Suprapubic skin (tissue), 4 donors: ENCODE measurements at regions not wholly inside any gene's neighbourhood (a gene's known extent, or its start where the extent isn't known, plus 50 kb on each side); places are given as distances from the start of the nearest gene placed in this dataset.

Experiments
- DNase-seq, 2 donors: peaks; one replicate each; pipeline ENCODE4 v3.0.0-alpha.2; 2019; ENCODE audit warnings: low spot score in 2 of 2
- H3K27ac ChIP-seq: fragments of 200-600 bp; sonication (generic); one replicate; pipeline ENCODE4 v1.5.1; 2019
- H3K27me3 ChIP-seq: fragments of 200-600 bp; sonication (generic); one replicate; pipeline ENCODE4 v1.5.1; 2019
- H3K36me3 ChIP-seq: fragments of 200-600 bp; sonication (generic); one replicate; pipeline ENCODE4 v1.5.1; 2019
- H3K4me1 ChIP-seq: fragments of 200-600 bp; sonication (generic); one replicate; pipeline ENCODE4 v1.5.1; 2019
- H3K4me3 ChIP-seq: fragments of 200-600 bp; sonication (generic); one replicate; pipeline ENCODE4 v1.5.1; 2019; ENCODE audit warnings: mild to moderate bottlenecking
- H3K9me3 ChIP-seq: fragments of 200-600 bp; sonication (generic); one replicate; pipeline ENCODE4 v1.5.1; 2019
- EP300 ChIP-seq: sonication (generic); formaldehyde crosslinking; IDR thresholded peaks from one replicate; pipeline ENCODE4 v1.6.1; 2017; ENCODE audit warnings: antibody characterized with exemption
- POLR2A ChIP-seq, 2 donors: fragments of 450-650 bp; IDR thresholded peaks; one replicate each; pipeline ENCODE4 v1.6.1; 2017; ENCODE audit warnings: antibody characterized with exemption in 2 of 2, mild to moderate bottlenecking in 2 of 2, moderate library complexity in 2 of 2
- POLR2AphosphoS5 ChIP-seq, 3 donors: sonication (generic); formaldehyde crosslinking; IDR thresholded peaks; one replicate each; pipeline ENCODE4 v1.6.1; 2017; ENCODE audit warnings: antibody characterized with exemption in 3 of 3
- WGBS: methylation state at CpG from one replicate; pipeline ENCODE4 v1.1.5; 2018; 5-methylcytosine and 5-hydroxymethylcytosine counted together
- TF ChIP-seq, protein P1 (sequence below), 2 donors: fragments of 200-600 bp in 1 of 2; fragments of 450-650 bp in 1 of 2; sonication (generic) in 1 of 2; IDR thresholded peaks; one replicate each; pipeline ENCODE4 v1.5.1; 2016 to 2019; ENCODE audit warnings: antibody characterized with exemption in 2 of 2, mild to moderate bottlenecking in 1 of 2, moderate library complexity in 1 of 2

DNA sequence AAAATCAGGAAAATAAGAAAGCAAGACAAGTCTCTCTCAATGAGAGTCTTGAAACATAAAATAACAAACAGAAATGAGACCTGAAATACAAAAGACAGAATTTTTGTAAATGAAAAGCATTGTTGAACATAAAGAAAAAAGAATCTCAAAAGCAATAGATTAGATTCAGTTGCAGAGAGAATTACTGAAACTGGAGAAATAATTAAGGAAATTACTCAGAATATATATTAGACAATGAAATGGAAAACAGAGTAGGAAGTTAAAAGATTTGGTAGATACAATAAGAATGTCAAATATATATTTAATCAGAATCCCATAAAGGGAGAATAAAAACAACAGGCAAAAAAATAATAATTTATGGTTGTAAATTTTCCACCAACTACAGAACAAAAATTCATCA lies 308.3 kb downstream of the CRPPA start:
- TF ChIP-seq POLR2AphosphoS5 (IDR thresholded peaks at IDR 0.05) (no peak), POLR2A (IDR thresholded peaks at IDR 0.05) (no peak), EP300 (no peak)
- TF ChIP-seq, protein P1, sequence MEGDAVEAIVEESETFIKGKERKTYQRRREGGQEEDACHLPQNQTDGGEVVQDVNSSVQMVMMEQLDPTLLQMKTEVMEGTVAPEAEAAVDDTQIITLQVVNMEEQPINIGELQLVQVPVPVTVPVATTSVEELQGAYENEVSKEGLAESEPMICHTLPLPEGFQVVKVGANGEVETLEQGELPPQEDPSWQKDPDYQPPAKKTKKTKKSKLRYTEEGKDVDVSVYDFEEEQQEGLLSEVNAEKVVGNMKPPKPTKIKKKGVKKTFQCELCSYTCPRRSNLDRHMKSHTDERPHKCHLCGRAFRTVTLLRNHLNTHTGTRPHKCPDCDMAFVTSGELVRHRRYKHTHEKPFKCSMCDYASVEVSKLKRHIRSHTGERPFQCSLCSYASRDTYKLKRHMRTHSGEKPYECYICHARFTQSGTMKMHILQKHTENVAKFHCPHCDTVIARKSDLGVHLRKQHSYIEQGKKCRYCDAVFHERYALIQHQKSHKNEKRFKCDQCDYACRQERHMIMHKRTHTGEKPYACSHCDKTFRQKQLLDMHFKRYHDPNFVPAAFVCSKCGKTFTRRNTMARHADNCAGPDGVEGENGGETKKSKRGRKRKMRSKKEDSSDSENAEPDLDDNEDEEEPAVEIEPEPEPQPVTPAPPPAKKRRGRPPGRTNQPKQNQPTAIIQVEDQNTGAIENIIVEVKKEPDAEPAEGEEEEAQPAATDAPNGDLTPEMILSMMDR (IDR thresholded peaks at IDR 0.05): no peak
- Histone ChIP-seq H3K4me1 (no peaks in the 10 kb centered on the region), H3K36me3 (no peaks in the 10 kb centered on the region), H3K9me3 (peaks cover 7% of the 10 kb centered on the region), H3K27me3 (no peaks in the 10 kb centered on the region), H3K27ac (no peak overlapping the region), H3K4me3 (no peak overlapping the region)
- no peak for DNase-seq

DNA sequence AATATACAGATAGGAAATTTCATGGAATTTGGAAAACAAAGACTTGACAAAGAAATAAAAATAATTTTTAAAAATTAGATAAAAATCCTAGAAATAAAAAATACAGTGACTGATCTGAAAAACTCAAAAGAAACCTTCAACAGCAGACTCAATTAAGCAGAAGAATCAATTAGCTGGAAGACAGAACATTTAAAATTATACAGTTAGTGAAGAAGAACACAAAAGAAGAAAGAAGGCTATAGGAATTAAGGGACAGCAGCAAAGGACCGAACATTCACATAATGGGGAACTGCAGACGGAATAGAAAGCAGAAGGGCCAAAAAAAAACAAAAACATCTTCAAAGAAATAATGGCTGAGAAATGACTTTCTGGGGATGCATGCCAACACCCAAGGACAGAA lies 314.5 kb downstream of the CRPPA start:
- Histone ChIP-seq H3K36me3 (no peaks in the 10 kb centered on the region), H3K4me1 (no peaks in the 10 kb centered on the region), H3K27ac (no peak overlapping the region), H3K4me3 (no peak overlapping the region), H3K9me3 (peaks cover 15% of the 10 kb centered on the region), H3K27me3 (no peaks in the 10 kb centered on the region)
- no peak for TF ChIP-seq EP300
- TF ChIP-seq, protein P1 (IDR thresholded peaks at IDR 0.05): no peak
- TF ChIP-seq POLR2A (IDR thresholded peaks at IDR 0.05): no peak
- TF ChIP-seq POLR2AphosphoS5 (IDR thresholded peaks at IDR 0.05): no peak
- WGBS: 97% methylated on average over 2 of the region's 2 CpGs
- DNase-seq: no peak

DNA sequence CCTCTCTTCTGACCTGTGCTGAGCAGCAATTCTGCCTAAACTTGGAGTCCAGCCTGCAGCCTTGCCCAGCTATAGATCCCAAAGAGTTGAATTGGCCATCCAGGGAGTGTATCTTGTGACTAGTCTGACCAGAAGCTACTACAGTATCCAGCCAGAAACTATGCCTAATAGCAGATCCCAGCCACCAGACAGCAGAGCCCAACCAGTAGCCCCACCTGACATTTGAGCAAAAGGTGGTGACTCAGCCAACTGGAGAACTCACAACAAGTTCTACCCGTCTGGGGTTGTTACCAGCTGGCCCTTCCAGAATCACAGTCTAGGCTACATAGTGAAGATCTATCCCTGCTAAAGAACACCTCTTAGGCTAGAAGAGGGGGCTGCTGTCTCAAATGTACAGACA lies 315.0 kb downstream of the CRPPA start:
- WGBS: 100% methylated on average over 1 of the region's 1 CpG
- DNase-seq: no peak
- peaks cover 15% of the 10 kb centered on the region for H3K9me3 ChIP-seq
- TF ChIP-seq, protein P1 (IDR thresholded peaks at IDR 0.05): no peak
- TF ChIP-seq POLR2A (IDR thresholded peaks at IDR 0.05): no peak
- no peak for TF ChIP-seq EP300
- no peak for TF ChIP-seq POLR2AphosphoS5 (IDR thresholded peaks at IDR 0.05)
- no peaks in the 10 kb centered on the region for H3K27me3 ChIP-seq
- no peak overlapping the region for H3K4me3 ChIP-seq
- H3K27ac ChIP-seq: no peak overlapping the region
- H3K4me1 ChIP-seq: no peaks in the 10 kb centered on the region
- H3K36me3 ChIP-seq: no peaks in the 10 kb centered on the region

DNA sequence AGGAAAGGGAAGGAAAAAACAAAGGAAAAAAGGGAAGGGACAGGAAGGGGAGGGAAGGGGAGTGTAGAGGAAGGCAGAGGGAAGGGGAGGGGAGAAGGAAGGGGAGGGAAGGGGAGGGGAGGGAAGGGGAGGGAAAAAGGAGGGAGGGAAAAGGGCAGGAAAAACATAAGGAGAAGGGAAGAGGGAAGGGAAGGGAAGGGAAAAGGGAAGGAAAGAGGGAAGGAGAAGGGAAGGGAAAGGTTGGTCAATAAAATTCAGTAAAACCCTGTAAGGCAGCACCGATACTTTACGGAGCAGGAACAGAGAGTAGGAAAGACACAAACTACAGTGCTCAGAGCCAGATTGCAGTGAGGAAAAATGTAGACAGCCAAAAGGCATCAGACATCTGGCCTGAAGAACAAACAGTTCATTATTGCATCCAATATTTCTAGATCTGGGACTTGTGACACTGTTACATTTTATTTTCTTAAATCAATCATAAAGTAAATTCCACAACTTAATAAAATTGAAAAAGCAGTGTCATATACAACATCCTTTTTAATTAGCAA lies 322.0 kb downstream of the CRPPA start:
- Histone ChIP-seq H3K27me3 (no peaks in the 10 kb centered on the region), H3K4me1 (no peaks in the 10 kb centered on the region), H3K4me3 (no peak overlapping the region), H3K9me3 (no peaks in the 10 kb centered on the region), H3K36me3 (no peaks in the 10 kb centered on the region), H3K27ac (no peak overlapping the region)
- WGBS: 65% methylated on average over 2 of the region's 2 CpGs
- TF ChIP-seq, protein P1 (IDR thresholded peaks at IDR 0.05): no peak
- no peak for TF ChIP-seq POLR2A (IDR thresholded peaks at IDR 0.05)
- TF ChIP-seq POLR2AphosphoS5 (IDR thresholded peaks at IDR 0.05): no peak
- no peak for TF ChIP-seq EP300
- no peak for DNase-seq

DNA sequence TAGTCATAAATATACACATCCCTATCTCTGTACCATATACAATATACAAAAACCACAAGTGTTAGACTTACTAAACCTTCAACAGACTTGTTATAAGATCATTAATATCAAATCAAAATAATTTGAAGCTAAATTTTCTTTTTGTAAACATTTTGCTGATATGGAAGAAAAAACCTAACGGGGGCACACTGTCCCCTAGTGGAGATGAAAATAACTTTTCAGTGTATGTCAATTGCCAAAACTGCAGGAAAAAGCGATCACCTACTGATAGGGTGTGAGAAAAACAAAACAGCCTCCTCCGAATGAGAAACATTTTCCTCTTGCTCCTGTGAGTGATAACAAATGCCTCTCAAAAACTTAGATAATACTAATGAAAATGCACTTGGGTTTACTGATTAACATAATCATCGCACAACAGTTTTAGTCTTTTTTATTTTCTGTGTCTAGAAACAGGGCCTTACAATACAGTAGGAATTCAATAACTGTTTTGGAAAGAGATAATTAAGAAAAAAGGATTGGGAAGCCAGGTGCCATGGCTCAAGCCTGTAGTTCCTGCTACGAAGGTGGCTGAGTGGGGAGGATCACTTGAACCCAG lies 322.7 kb downstream of the CRPPA start:
- H3K9me3 ChIP-seq: no peaks in the 10 kb centered on the region
- H3K4me1 ChIP-seq: no peaks in the 10 kb centered on the region
- H3K27ac ChIP-seq: no peak overlapping the region
- no peak for TF ChIP-seq EP300
- TF ChIP-seq POLR2A (IDR thresholded peaks at IDR 0.05): no peak
- TF ChIP-seq POLR2AphosphoS5 (IDR thresholded peaks at IDR 0.05): no peak
- TF ChIP-seq, protein P1 (IDR thresholded peaks at IDR 0.05): no peak
- no peak for DNase-seq
- H3K36me3 ChIP-seq: no peaks in the 10 kb centered on the region
- 80% methylated on average over 5 of the region's 5 CpGs for WGBS
- no peaks in the 10 kb centered on the region for H3K27me3 ChIP-seq
- H3K4me3 ChIP-seq: no peak overlapping the region
